Gastroesophageal sphincter (tissue), 3 donors: ENCODE measurements at regions not wholly inside any gene's neighbourhood (a gene's known extent, or its start where the extent isn't known, plus 50 kb on each side); places are given as distances from the start of the nearest gene placed in this dataset.

ENCODE experiments used
- CTCF ChIP-seq, 4 experiments: fragments of 200-600 bp in 2 of 4; fragments of 450-650 bp in 2 of 4; sonication (generic) in 1 of 4; IDR thresholded peaks; one replicate each; pipeline ENCODE4 v1.5.1; 2017 to 2019; ENCODE audit warnings: antibody characterized with exemption in 4 of 4, mild to moderate bottlenecking in 2 of 4, moderate library complexity in 2 of 4
- POLR2A ChIP-seq, 2 donors: fragments of 450-650 bp; IDR thresholded peaks; one replicate each; pipeline ENCODE4 v1.6.1; 2017; ENCODE audit warnings: antibody characterized with exemption in 2 of 2, mild to moderate bottlenecking in 2 of 2, moderate library complexity in 1 of 2
- POLR2AphosphoS5 ChIP-seq: sonication (generic); formaldehyde crosslinking; IDR thresholded peaks from one replicate; pipeline ENCODE4 v1.6.1; 2017; ENCODE audit warnings: antibody characterized with exemption

- TF ChIP-seq CTCF (IDR thresholded peaks at IDR 0.05) (no peak), POLR2AphosphoS5 (no peak), POLR2A (IDR thresholded peaks at IDR 0.05) (no peak)
Measured at GRCh38 chr9:82356131-82356530, 367.6 kb downstream of the SPATA31D1 start.
